Ishikawa (cell line): ENCODE measurements at regions not wholly inside any gene's neighbourhood (a gene's known extent, or its start where the extent isn't known, plus 50 kb on each side); places are given as distances from the start of the nearest gene placed in this dataset.

ENCODE experiments used
- CEBPB ChIP-seq: IDR thresholded peaks from 2 replicates; pipeline ENCODE4 v1.6.1; 2012
- CREB1 ChIP-seq: IDR thresholded peaks from 2 replicates; pipeline ENCODE4 v1.6.1; 2012; ENCODE audit warnings: low read depth
- EGR1 ChIP-seq: IDR thresholded peaks from 2 replicates; pipeline ENCODE4 v1.6.1; 2012
- EP300 ChIP-seq: IDR thresholded peaks from 2 replicates; pipeline ENCODE4 v1.6.1; 2012; ENCODE audit warnings: borderline replicate concordance
- FOXM1 ChIP-seq: IDR thresholded peaks from 2 replicates; pipeline ENCODE4 v1.6.1; 2012; ENCODE audit warnings: low read depth, borderline replicate concordance
- NFIC ChIP-seq: IDR thresholded peaks from 2 replicates; pipeline ENCODE4 v1.6.1; 2012
- RAD21 ChIP-seq: IDR thresholded peaks from 2 replicates; pipeline ENCODE4 v1.6.1; 2012; ENCODE audit warnings: low read depth
- TEAD4 ChIP-seq: IDR thresholded peaks from 2 replicates; pipeline ENCODE4 v1.6.1; 2012
- TF ChIP-seq, protein P1 (sequence below): IDR thresholded peaks from 2 replicates; pipeline ENCODE4 v1.6.1; 2012; ENCODE audit warnings: low read depth, mild to moderate bottlenecking
- TF ChIP-seq, protein P2 (sequence below): IDR thresholded peaks from 2 replicates; pipeline ENCODE4 v1.6.1; 2012
- TF ChIP-seq, protein P3 (sequence below): IDR thresholded peaks from 2 replicates; pipeline ENCODE4 v1.6.1; 2012

DNA sequence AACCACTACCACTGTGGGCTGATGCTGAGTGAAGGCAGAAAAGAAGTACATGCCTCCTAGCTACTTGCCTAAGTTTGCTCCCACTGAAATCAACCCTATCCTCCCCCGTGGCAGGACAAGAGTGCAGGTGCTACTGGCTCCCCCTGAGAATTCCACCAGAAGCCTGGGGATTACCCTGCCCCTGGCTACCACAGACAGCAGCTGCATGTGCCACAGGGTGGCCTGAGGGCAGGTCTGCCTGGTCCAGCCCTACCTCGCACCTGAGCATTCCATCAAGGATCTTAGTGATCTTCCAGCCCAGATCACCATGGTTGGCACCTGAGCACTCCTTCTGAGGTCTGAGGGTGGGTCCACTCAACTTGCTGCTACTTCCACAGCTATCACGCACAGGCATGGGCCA is 176.4 kb upstream of the SMIM30 start:
- TF ChIP-seq TEAD4 (no peak), EGR1 (no peak), NFIC (no peak), EP300 (no peak), RAD21 (no peak), FOXM1 (no peak), CEBPB (no peak), CREB1 (no peak)
- TF ChIP-seq, protein P1, sequence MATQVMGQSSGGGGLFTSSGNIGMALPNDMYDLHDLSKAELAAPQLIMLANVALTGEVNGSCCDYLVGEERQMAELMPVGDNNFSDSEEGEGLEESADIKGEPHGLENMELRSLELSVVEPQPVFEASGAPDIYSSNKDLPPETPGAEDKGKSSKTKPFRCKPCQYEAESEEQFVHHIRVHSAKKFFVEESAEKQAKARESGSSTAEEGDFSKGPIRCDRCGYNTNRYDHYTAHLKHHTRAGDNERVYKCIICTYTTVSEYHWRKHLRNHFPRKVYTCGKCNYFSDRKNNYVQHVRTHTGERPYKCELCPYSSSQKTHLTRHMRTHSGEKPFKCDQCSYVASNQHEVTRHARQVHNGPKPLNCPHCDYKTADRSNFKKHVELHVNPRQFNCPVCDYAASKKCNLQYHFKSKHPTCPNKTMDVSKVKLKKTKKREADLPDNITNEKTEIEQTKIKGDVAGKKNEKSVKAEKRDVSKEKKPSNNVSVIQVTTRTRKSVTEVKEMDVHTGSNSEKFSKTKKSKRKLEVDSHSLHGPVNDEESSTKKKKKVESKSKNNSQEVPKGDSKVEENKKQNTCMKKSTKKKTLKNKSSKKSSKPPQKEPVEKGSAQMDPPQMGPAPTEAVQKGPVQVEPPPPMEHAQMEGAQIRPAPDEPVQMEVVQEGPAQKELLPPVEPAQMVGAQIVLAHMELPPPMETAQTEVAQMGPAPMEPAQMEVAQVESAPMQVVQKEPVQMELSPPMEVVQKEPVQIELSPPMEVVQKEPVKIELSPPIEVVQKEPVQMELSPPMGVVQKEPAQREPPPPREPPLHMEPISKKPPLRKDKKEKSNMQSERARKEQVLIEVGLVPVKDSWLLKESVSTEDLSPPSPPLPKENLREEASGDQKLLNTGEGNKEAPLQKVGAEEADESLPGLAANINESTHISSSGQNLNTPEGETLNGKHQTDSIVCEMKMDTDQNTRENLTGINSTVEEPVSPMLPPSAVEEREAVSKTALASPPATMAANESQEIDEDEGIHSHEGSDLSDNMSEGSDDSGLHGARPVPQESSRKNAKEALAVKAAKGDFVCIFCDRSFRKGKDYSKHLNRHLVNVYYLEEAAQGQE = no peak
- TF ChIP-seq, protein P2, sequence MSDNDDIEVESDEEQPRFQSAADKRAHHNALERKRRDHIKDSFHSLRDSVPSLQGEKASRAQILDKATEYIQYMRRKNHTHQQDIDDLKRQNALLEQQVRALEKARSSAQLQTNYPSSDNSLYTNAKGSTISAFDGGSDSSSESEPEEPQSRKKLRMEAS = no peak
- TF ChIP-seq, protein P3, sequence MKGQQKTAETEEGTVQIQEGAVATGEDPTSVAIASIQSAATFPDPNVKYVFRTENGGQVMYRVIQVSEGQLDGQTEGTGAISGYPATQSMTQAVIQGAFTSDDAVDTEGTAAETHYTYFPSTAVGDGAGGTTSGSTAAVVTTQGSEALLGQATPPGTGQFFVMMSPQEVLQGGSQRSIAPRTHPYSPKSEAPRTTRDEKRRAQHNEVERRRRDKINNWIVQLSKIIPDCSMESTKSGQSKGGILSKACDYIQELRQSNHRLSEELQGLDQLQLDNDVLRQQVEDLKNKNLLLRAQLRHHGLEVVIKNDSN = no peak
